ENCODE measurements at regions not wholly inside any gene's neighbourhood (a gene's known extent, or its start where the extent isn't known, plus 50 kb on each side); places are given as distances from the start of the nearest gene placed in this dataset.

DNA sequence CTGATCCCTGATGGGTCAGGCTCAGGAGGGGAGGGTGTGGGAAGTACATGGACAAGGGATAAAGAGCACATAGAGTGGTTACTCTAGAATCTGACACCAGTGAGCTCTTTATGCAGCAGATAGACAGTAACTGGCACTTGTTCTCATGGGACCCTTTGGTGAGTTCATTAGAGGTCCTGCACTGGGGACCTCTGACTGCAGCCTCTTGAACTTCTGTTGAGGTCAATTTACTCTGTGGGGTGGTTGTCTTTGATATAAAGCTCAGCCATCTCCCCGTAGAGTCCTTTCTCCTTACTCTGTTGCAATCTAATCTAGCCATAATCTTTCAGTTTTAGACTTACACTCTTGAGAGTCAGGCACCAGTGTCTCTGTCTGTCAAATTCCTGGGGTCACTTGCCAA, 222.4 kb downstream of the GPAT3 start:
- H3K4me3 ChIP-seq, result no peak overlapping the region
- no peak for DNase-seq (ENCODE audit: low read depth in 1 of 2, low spot score in 1 of 2)
- no peaks in the 10 kb centered on the region for H3K9me3 ChIP-seq (ENCODE audit: low read depth)
- no peaks in the 10 kb centered on the region for H3K4me1 ChIP-seq (ENCODE audit: low read depth)
- no peaks in the 10 kb centered on the region for H3K27me3 ChIP-seq
- H3K27ac ChIP-seq, result no peak overlapping the region
- TF ChIP-seq CTCF (IDR thresholded peaks at IDR 0.05; ENCODE audit: low read depth, low read length), result no peak
- H3K36me3 ChIP-seq, result no peaks in the 10 kb centered on the region

GRCh38 chr4:83757121-83757621, 221.3 kb downstream of the GPAT3 start:
- no peak for TF ChIP-seq CTCF (IDR thresholded peaks at IDR 0.05; ENCODE audit: low read depth, low read length)
- H3K4me3 ChIP-seq, result no peak overlapping the region
- no peak for DNase-seq (ENCODE audit: low read depth in 1 of 2, low spot score in 1 of 2)
- H3K36me3 ChIP-seq, result no peaks in the 10 kb centered on the region
- H3K4me1 ChIP-seq (ENCODE audit: low read depth), result no peaks in the 10 kb centered on the region
- H3K9me3 ChIP-seq (ENCODE audit: low read depth), result no peaks in the 10 kb centered on the region
- H3K27me3 ChIP-seq, result no peaks in the 10 kb centered on the region
- H3K27ac ChIP-seq, result no peak overlapping the region

- H3K36me3 ChIP-seq, result no peaks in the 10 kb centered on the region
- H3K4me1 ChIP-seq (ENCODE audit: low read depth), result no peaks in the 10 kb centered on the region
- H3K27ac ChIP-seq, result no peak overlapping the region
- H3K9me3 ChIP-seq (ENCODE audit: low read depth), result no peaks in the 10 kb centered on the region
- no peak for TF ChIP-seq CTCF (IDR thresholded peaks at IDR 0.05; ENCODE audit: low read depth, low read length)
- no peak for DNase-seq (ENCODE audit: low read depth in 1 of 2, low spot score in 1 of 2)
- no peak overlapping the region for H3K4me3 ChIP-seq
- H3K27me3 ChIP-seq, result no peaks in the 10 kb centered on the region
Measured at GRCh38 chr4:83753260-83753659, 217.4 kb downstream of the GPAT3 start.

DNA sequence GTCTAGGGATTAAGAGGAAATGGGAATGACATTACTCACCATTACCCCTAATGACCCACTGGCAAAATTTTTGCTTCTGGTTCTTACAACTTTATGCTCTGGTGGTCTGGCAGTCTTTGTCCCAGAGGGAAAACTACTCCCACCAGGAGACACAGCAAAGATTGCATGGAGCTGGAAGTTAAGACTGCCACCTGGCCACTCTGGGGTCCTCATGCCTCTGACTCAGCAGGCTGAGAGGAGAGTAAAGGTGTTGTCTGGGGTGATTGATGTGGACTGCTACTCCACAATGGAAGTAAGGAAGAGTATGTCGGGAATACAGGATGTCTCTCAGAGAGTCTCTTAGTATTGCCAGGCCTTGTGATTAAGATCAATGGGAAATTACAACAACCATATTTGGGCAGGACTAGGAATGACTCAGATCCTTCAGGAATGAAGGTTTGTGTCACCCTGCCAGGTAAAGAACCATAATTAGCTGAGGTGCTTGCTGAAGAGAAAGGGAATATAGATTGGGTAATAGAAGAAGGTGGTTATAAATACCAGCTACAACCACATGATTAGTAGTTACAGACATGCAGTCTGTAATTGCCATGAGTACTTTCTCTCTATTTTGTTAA, 215.5 kb downstream of the GPAT3 start:
- DNase-seq (ENCODE audit: low read depth in 1 of 2, low spot score in 1 of 2), result no peak
- no peaks in the 10 kb centered on the region for H3K36me3 ChIP-seq
- H3K27me3 ChIP-seq, result no peaks in the 10 kb centered on the region
- H3K4me3 ChIP-seq, result no peak overlapping the region
- no peaks in the 10 kb centered on the region for H3K4me1 ChIP-seq (ENCODE audit: low read depth)
- no peak for TF ChIP-seq CTCF (IDR thresholded peaks at IDR 0.05; ENCODE audit: low read depth, low read length)
- H3K9me3 ChIP-seq (ENCODE audit: low read depth), result no peaks in the 10 kb centered on the region
- no peak overlapping the region for H3K27ac ChIP-seq

DNA sequence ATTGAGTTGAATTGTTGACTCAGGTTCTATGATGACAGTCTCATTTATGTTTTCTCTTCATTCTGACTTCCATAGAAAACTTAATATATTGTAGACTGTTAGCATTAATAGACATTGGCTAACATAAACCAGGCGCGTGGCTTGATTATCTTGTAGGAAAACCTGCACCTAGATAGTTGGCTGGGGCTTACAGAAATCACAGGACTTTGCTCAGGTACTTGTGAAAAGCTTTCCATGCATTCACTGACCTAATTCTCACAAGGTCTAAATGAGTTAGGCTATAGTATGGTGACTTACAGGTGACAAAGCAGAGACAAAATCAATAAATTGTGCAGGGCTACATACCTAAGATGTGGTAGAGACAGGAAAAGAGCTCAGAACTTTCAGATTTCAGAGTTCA, 212.8 kb downstream of the GPAT3 start:
- H3K4me1 ChIP-seq (ENCODE audit: low read depth), result no peaks in the 10 kb centered on the region
- no peak overlapping the region for H3K4me3 ChIP-seq
- H3K27ac ChIP-seq, result no peak overlapping the region
- no peaks in the 10 kb centered on the region for H3K9me3 ChIP-seq (ENCODE audit: low read depth)
- H3K27me3 ChIP-seq, result no peaks in the 10 kb centered on the region
- DNase-seq (ENCODE audit: low read depth in 1 of 2, low spot score in 1 of 2), result no peak
- no peak for TF ChIP-seq CTCF (IDR thresholded peaks at IDR 0.05; ENCODE audit: low read depth, low read length)
- H3K36me3 ChIP-seq, result no peaks in the 10 kb centered on the region
